SK-N-SH (cell line): ENCODE measurements at regions not wholly inside any gene's neighbourhood (a gene's known extent, or its start where the extent isn't known, plus 50 kb on each side); places are given as distances from the start of the nearest gene placed in this dataset.
"Not testable (repeated sequence)": the region's sequence is repeated elsewhere in the genome, so short reads cannot be mapped to it uniquely, and the experiment has no call there.

ENCODE experiments used
- CTCF ChIA-PET: fragments of 300-600, 350-600 bp; formaldehyde crosslinking; extraction: SDS; loops from one replicate; lab custom pipeline; 2021; lab: Yijun Ruan, JAX
- POLR2A ChIA-PET: fragments of 350-600 bp; sonication (Branson Sonifier 250); formaldehyde crosslinking; extraction: SDS; loops from one replicate; lab custom pipeline; 2020; ENCODE audit warnings: antibody characterized with exemption, inconsistent platforms; lab: Yijun Ruan, JAX
- DNase-seq: peaks from one replicate; pipeline ENCODE4 v3.0.0; 2012
- H2AFZ ChIP-seq: fragments of 200-600 bp; sonication (generic); 2 replicates; pipeline ENCODE4 v1.8.1; 2016; ENCODE audit warnings: antibody characterized with exemption, mild to moderate bottlenecking, low read depth
- H3F3A ChIP-seq: fragments of 200-600 bp; sonication (generic); replicated peaks from 2 replicates; pipeline ENCODE3; 2016; ENCODE audit warnings: antibody characterized with exemption, mild to moderate bottlenecking; ENCODE audit not compliant: insufficient read depth
- H3K27ac ChIP-seq, 2 experiments: fragments of 200-500 bp in 1 of 2; fragments of 200-600 bp in 1 of 2; sonication (Bioruptor generic) in 1 of 2; sonication (generic), shearing (Covaris generic) in 1 of 2; 2 replicates each; pipeline versions ENCODE4 v1.5.1 to v1.6.1; 2014 to 2016; ENCODE audit warnings: low read depth in 2 of 2, inconsistent platforms in 1 of 2, low read length in 1 of 2, mild to moderate bottlenecking in 1 of 2, mixed read lengths in 1 of 2
- H3K27me3 ChIP-seq: fragments of 200-600 bp; sonication (generic), shearing (Covaris generic); 2 replicates; pipeline ENCODE4 v1.6.1; 2016; ENCODE audit warnings: mixed run types; ENCODE audit not compliant: insufficient read depth
- H3K36me3 ChIP-seq, 2 experiments: fragments of 200-500 bp in 1 of 2; fragments of 200-600 bp in 1 of 2; sonication (Bioruptor generic) in 1 of 2; sonication (generic) in 1 of 2; replicated peaks in 1 of 2; 2 replicates each; pipeline versions ENCODE3 to v1.5.1; 2014 to 2016; ENCODE audit warnings: low read length in 1 of 2, mild to moderate bottlenecking in 1 of 2; ENCODE audit not compliant: insufficient read depth in 2 of 2, control insufficient read depth in 1 of 2
- H3K4me1 ChIP-seq, 2 experiments: fragments of 200-500 bp in 1 of 2; fragments of 200-600 bp in 1 of 2; sonication (Bioruptor generic) in 1 of 2; sonication (generic), shearing (Covaris generic) in 1 of 2; 2 replicates each; pipeline versions ENCODE4 v1.5.1 to v1.6.1; 2014 to 2016; ENCODE audit warnings: low read depth in 1 of 2, low read length in 1 of 2, mixed run types in 1 of 2; ENCODE audit not compliant: insufficient read depth in 2 of 2, control insufficient read depth in 1 of 2
- H3K4me2 ChIP-seq: fragments of 200-600 bp; sonication (generic), shearing (Covaris generic); 2 replicates; pipeline ENCODE4 v1.6.1; 2017; ENCODE audit warnings: mixed run types
- H3K4me3 ChIP-seq, 2 experiments: fragments of 200-500 bp in 1 of 2; fragments of 200-600 bp in 1 of 2; sonication (Bioruptor generic) in 1 of 2; sonication (generic), shearing (Covaris generic) in 1 of 2; 2 replicates each; pipeline versions ENCODE4 v1.5.1 to v1.8.1; 2014 to 2016; ENCODE audit warnings: low read depth in 2 of 2, inconsistent platforms in 1 of 2, low read length in 1 of 2, mild to moderate bottlenecking in 1 of 2, mixed read lengths in 1 of 2, moderate library complexity in 1 of 2
- H3K79me2 ChIP-seq: fragments of 200-600 bp; sonication (generic); 2 replicates; pipeline ENCODE4 v1.8.1; 2017; ENCODE audit warnings: mild to moderate bottlenecking; ENCODE audit not compliant: insufficient read depth
- H3K9ac ChIP-seq: fragments of 200-600 bp; sonication (generic); 2 replicates; pipeline ENCODE4 v1.6.1; 2017; ENCODE audit warnings: mixed run types
- H3K9me2 ChIP-seq: fragments of 200-600 bp; sonication (generic); 2 replicates; pipeline ENCODE4 v1.6.1; 2017; ENCODE audit warnings: mixed run types
- H3K9me3 ChIP-seq: fragments of 200-600 bp; sonication (generic); 2 replicates; pipeline ENCODE4 v1.6.1; 2017; ENCODE audit warnings: mixed run types, mild to moderate bottlenecking, moderate library complexity
- H4K20me1 ChIP-seq: fragments of 200-600 bp; sonication (generic); 2 replicates; pipeline ENCODE4 v1.6.1; 2017; ENCODE audit warnings: mild to moderate bottlenecking, mixed run types; ENCODE audit not compliant: insufficient read depth
- FOXJ3 ChIP-seq: sonication (generic); formaldehyde crosslinking; IDR thresholded peaks from 2 replicates; pipeline ENCODE4 v1.5.1; 2020; ENCODE audit warnings: mild to moderate bottlenecking, missing genetic modification reagents
- FOXM1 ChIP-seq: IDR thresholded peaks from 2 replicates; pipeline ENCODE4 v1.4.0; 2012; ENCODE audit warnings: low read depth, mild to moderate bottlenecking
- JUND ChIP-seq: IDR thresholded peaks from 2 replicates; pipeline ENCODE4 v1.4.0; 2012
- MXI1 ChIP-seq: IDR thresholded peaks from 2 replicates; pipeline ENCODE4 v1.6.1; 2012; ENCODE audit warnings: mild to moderate bottlenecking, low read depth, low read length, improper control_type of control experiment
- NFIC ChIP-seq: IDR thresholded peaks from 2 replicates; pipeline ENCODE4 v1.4.0; 2012; ENCODE audit warnings: borderline replicate concordance
- POLR2AphosphoS5 ChIP-seq: IDR thresholded peaks from 2 replicates; pipeline ENCODE4 v1.6.1; 2012; ENCODE audit warnings: low read depth, low read length
- WGBS: methylation state at CpG from one replicate; pipeline ENCODE4 v1.1.6; 2017; ENCODE audit warnings: low lambda C conversion rate; 5-methylcytosine and 5-hydroxymethylcytosine counted together
- TF ChIP-seq, protein P1 (sequence below): IDR thresholded peaks from 2 replicates; pipeline ENCODE4 v1.4.0; 2012; ENCODE audit warnings: low read depth
- TF ChIP-seq, protein P2 (sequence below): fragments of 200-600 bp; sonication (generic); IDR thresholded peaks from 2 replicates; pipeline ENCODE4 v1.6.1; 2017; ENCODE audit warnings: antibody characterized with exemption, mild to moderate bottlenecking, moderate library complexity
- TF ChIP-seq, protein P3 (sequence below): IDR thresholded peaks from 2 replicates; pipeline ENCODE4 v1.4.0; 2012; ENCODE audit warnings: low read depth, borderline replicate concordance

DNA sequence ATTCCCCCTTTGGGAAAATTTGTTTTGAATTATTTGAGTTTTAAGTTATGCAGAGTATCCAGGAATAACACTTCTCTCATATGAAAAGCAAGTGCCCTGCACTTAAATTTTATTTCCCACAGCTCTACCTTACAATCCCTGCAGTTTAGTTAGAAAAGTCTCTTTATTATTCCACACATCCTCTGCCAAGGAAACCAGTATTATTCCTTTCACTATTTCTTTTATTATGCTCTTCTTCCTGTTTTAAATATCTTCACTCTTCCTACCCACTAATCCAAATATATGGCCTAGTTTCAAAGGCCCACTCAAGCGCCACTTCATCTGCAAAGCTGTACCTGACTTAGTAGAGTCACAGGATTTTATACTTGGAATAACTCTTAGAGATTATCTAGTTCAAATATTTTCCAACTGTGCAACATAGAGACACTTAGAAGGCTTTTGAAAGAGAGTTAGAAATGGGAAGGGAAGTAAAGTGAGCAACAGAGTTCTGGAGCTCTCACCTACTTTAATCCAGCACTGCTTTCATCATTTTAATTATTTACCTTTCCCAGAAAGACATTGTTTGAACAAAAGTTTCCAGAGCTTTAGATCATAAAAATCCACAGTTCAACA lies 97.2 kb upstream of the LYPLAL1 start:
- H3K9ac ChIP-seq, result no peak overlapping the region
- no peak overlapping the region for H2AFZ ChIP-seq
- H3K36me3 ChIP-seq, result no peaks in the 10 kb centered on the region
- H3K79me2 ChIP-seq, result no peaks in the 10 kb centered on the region
- ChIA-PET POLR2A (no interaction called here), CTCF (interaction anchor here (1.0 kb wide), 1 partner anchor 10 kb away, joined by 3 read pairs; no protein-coding TSS in a partner anchor)
- H3K9me2 ChIP-seq, result no peaks in the 10 kb centered on the region
- H3K4me2 ChIP-seq, result no peak overlapping the region
- no peaks in the 10 kb centered on the region for H3F3A ChIP-seq
- H3K4me1 ChIP-seq, result no peaks in the 10 kb centered on the region; a peak in 1 of 4 replicates
- H3K27me3 ChIP-seq, result no peaks in the 10 kb centered on the region
- no peaks in the 10 kb centered on the region for H3K9me3 ChIP-seq
- no peaks in the 10 kb centered on the region for H4K20me1 ChIP-seq
- no peak overlapping the region for H3K4me3 ChIP-seq
- no peak for TF ChIP-seq MXI1
- H3K27ac ChIP-seq, result no peak overlapping the region
- no peak for DNase-seq
- WGBS, result 100% methylated on average over 1 of the region's 1 CpG

DNA sequence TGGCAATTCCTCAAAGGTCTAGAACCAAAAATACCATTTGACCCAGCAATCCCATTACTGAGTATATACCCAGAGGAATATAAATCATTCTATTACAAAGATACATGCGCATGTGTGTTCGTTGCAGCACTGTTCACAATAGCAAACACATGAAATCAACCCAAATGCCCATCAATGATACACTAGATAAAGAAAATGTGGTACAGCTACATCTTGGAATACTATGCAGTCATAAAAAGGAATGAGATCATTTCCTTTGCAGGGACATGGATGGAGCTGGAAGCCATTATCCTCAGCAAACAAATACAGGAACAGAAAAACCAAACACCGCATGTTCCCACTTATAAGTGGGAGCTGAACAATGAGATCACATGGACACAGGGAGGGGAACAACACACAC lies 95.9 kb upstream of the LYPLAL1 start:
- H3K27me3 ChIP-seq, H2AFZ ChIP-seq, H3K9ac ChIP-seq, H3K27ac ChIP-seq, H3K4me3 ChIP-seq, H4K20me1 ChIP-seq, POLR2A ChIA-PET, H3K9me3 ChIP-seq, H3K4me2 ChIP-seq, H3K79me2 ChIP-seq, DNase-seq, H3K4me1 ChIP-seq, H3F3A ChIP-seq, H3K36me3 ChIP-seq, H3K9me2 ChIP-seq: not testable (repeated sequence)
- CTCF ChIA-PET, result interaction anchor here (2.2 kb wide), 1 partner anchor 11 kb away, joined by 8 read pairs; no protein-coding TSS in a partner anchor
- WGBS, result 88% methylated on average over 3 of the region's 3 CpGs

DNA sequence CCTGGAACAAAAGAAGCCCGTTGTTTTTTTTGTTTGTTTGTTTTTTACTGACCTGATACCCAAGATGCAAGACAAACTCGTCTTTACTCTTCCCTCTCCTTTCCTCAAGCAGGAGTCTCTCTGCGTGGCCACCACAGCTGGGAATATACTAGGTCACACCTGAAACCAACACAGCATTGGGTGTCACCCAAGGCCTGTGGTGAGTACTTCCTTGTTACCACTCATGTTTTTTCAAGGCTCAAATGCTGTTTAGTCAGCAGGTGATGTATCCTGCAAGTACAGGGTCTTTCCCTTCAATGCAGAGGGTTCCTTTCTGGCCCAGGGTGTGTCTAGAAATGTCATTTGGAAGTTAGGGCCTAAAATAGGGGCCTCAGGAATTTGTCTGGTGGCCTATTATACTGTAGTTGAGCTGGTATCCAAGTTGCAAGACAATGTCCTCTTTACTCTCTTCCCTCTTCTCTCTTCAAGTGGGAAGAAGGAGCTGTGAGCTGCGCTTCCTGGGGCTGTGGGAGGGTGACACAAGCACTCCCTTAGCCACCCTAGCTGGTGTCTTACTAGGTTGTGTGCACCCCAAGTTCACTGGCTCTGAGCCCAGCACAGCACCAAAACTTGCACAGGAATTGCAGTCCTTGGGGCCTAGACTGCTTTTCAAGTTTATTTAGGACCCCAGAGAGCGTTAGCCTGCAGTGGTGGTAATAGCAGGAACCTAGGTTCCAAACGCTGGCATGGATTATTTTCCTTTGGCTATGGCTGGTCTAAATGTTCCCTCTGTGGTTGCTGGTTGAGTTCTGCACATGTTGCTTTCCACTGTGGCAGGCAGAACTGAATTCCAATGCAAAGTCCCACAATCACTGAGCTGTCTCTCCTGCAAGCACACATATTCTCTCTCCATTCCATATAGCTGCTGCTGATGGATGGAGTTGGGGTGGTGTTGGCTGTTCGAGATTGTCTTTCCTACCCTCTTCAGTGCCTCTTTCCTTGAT lies 91.4 kb upstream of the LYPLAL1 start:
- H3K9me2 ChIP-seq, result no peaks in the 10 kb centered on the region
- WGBS, result 93% methylated on average over 7 of the region's 7 CpGs

More for the DNA sequence above, 91.4 kb upstream of the LYPLAL1 start:
- H3K36me3 ChIP-seq, result no peaks in the 10 kb centered on the region
- no peaks in the 10 kb centered on the region for H3K9me3 ChIP-seq
- no peak overlapping the region for H3K27ac ChIP-seq
- H3K4me3 ChIP-seq, result no peak overlapping the region
- ChIA-PET CTCF (no interaction called here), POLR2A (no interaction called here)
- H3K4me1 ChIP-seq, result peaks cover 3 to 18% of the 10 kb centered on the region in 2 experiments; a peak in 3 of 4 replicates
- no peak for DNase-seq
- no peaks in the 10 kb centered on the region for H3K27me3 ChIP-seq
- peaks cover 3% of the 10 kb centered on the region for H3F3A ChIP-seq
- no peak overlapping the region for H3K4me2 ChIP-seq
- no peak overlapping the region for H2AFZ ChIP-seq
- no peaks in the 10 kb centered on the region for H3K79me2 ChIP-seq
- no peak for TF ChIP-seq NFIC
- TF ChIP-seq, protein P1, sequence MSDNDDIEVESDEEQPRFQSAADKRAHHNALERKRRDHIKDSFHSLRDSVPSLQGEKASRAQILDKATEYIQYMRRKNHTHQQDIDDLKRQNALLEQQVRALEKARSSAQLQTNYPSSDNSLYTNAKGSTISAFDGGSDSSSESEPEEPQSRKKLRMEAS, result no peak
- no peak for TF ChIP-seq FOXJ3 (CRISPR knock-in tag)
- TF ChIP-seq, protein P2, sequence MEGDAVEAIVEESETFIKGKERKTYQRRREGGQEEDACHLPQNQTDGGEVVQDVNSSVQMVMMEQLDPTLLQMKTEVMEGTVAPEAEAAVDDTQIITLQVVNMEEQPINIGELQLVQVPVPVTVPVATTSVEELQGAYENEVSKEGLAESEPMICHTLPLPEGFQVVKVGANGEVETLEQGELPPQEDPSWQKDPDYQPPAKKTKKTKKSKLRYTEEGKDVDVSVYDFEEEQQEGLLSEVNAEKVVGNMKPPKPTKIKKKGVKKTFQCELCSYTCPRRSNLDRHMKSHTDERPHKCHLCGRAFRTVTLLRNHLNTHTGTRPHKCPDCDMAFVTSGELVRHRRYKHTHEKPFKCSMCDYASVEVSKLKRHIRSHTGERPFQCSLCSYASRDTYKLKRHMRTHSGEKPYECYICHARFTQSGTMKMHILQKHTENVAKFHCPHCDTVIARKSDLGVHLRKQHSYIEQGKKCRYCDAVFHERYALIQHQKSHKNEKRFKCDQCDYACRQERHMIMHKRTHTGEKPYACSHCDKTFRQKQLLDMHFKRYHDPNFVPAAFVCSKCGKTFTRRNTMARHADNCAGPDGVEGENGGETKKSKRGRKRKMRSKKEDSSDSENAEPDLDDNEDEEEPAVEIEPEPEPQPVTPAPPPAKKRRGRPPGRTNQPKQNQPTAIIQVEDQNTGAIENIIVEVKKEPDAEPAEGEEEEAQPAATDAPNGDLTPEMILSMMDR, result no peak
- TF ChIP-seq FOXM1, result no peak
- no peak for TF ChIP-seq POLR2AphosphoS5
- TF ChIP-seq JUND, result no peak
- TF ChIP-seq, protein P3, sequence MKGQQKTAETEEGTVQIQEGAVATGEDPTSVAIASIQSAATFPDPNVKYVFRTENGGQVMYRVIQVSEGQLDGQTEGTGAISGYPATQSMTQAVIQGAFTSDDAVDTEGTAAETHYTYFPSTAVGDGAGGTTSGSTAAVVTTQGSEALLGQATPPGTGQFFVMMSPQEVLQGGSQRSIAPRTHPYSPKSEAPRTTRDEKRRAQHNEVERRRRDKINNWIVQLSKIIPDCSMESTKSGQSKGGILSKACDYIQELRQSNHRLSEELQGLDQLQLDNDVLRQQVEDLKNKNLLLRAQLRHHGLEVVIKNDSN, result no peak
- H3K9ac ChIP-seq, result no peak overlapping the region
- no peaks in the 10 kb centered on the region for H4K20me1 ChIP-seq
